ENCODE measurements at regions not wholly inside any gene's neighbourhood (a gene's known extent, or its start where the extent isn't known, plus 50 kb on each side); places are given as distances from the start of the nearest gene placed in this dataset.
"Not testable (repeated sequence)": the region's sequence is repeated elsewhere in the genome, so short reads cannot be mapped to it uniquely, and the experiment has no call there.

GRCh38 chr10:84600947-84601346 is 272.6 kb downstream of the CCSER2 start:
- Histone ChIP-seq H3K4me1 (ENCODE audit: insufficient read depth, low read length) (no peaks in the 10 kb centered on the region), H3K36me3 (ENCODE audit: insufficient read depth, low read length) (no peaks in the 10 kb centered on the region), H3K27ac (ENCODE audit: low read depth in 1 of 2, low read length in 2 of 2) (no peak overlapping the region), H3K9me3 (ENCODE audit: control insufficient read depth in 1 of 2, insufficient read depth in 1 of 2, low read length in 2 of 2) (no peaks in the 10 kb centered on the region), H3K27me3 (ENCODE audit: control insufficient read depth in 1 of 2, insufficient read depth in 2 of 2, low read length in 2 of 2) (no peaks in the 10 kb centered on the region), H3K4me3 (ENCODE audit: low read length) (no peak overlapping the region)
- H3K27me3 Mint-ChIP-seq: peaks cover 13% of the 10 kb centered on the region
- no peaks in the 10 kb centered on the region for H3K9me3 Mint-ChIP-seq
- TF ChIP-seq CTCF (IDR thresholded peaks at IDR 0.05): no peak
- CTCF ChIA-PET: no interaction called here
- no peaks in the 10 kb centered on the region for H3K36me3 Mint-ChIP-seq (ENCODE audit: low read depth)
- DNase-seq (no peak), ATAC-seq (ENCODE audit: poor library complexity) (no peak)
- H3K4me1 Mint-ChIP-seq (ENCODE audit: low read depth): no peaks in the 10 kb centered on the region
- H3K4me3 Mint-ChIP-seq: no peak overlapping the region
- intact Hi-C loops (cut with DNase I, micrococcal nuclease): no loop called here
- H3K27ac Mint-ChIP-seq: no peak overlapping the region
- POLR2A ChIA-PET: no interaction called here

DNA sequence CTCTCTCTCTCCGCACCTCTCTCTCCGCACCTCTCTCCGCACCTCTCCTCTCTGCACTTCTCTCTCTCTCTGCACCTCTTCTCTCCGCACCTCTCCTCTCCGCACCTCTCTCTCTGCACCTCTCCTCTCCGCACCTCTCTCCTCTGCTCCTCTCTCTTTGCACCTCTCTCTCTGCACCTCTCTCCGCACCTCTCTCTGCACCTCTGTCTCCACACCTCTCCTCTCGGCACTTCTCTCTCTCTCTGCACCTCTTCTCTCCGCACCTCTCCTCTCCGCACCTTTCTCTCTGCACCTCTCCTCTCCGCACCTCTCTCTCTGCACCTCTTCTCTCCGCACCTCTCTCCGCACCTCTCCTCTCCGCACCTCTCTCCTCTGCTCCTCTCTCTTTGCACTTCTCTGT is 274.2 kb downstream of the CCSER2 start:
- ATAC-seq (ENCODE audit: poor library complexity); H3K36me3 Mint-ChIP-seq (ENCODE audit: low read depth); intact Hi-C loops (cut with DNase I, micrococcal nuclease); H3K27ac Mint-ChIP-seq; H3K4me3 Mint-ChIP-seq; H3K4me1 Mint-ChIP-seq (ENCODE audit: low read depth); POLR2A ChIA-PET; H3K4me3 ChIP-seq (ENCODE audit: low read length); H3K27me3 ChIP-seq (ENCODE audit: control insufficient read depth in 1 of 2, insufficient read depth in 2 of 2, low read length in 2 of 2); H3K4me1 ChIP-seq (ENCODE audit: insufficient read depth, low read length); H3K9me3 Mint-ChIP-seq; H3K27ac ChIP-seq (ENCODE audit: low read depth in 1 of 2, low read length in 2 of 2); H3K9me3 ChIP-seq (ENCODE audit: control insufficient read depth in 1 of 2, insufficient read depth in 1 of 2, low read length in 2 of 2); CTCF ChIA-PET; DNase-seq; H3K36me3 ChIP-seq (ENCODE audit: insufficient read depth, low read length): not testable (repeated sequence)
- peaks cover 29% of the 10 kb centered on the region for H3K27me3 Mint-ChIP-seq

- Histone ChIP-seq H3K9me3 (ENCODE audit: control insufficient read depth in 1 of 2, insufficient read depth in 1 of 2, low read length in 2 of 2) (no peaks in the 10 kb centered on the region), H3K27me3 (ENCODE audit: control insufficient read depth in 1 of 2, insufficient read depth in 2 of 2, low read length in 2 of 2) (peaks cover 0 to 3% of the 10 kb centered on the region in 2 experiments), H3K4me1 (ENCODE audit: insufficient read depth, low read length) (no peaks in the 10 kb centered on the region), H3K36me3 (ENCODE audit: insufficient read depth, low read length) (no peaks in the 10 kb centered on the region), H3K4me3 (ENCODE audit: low read length) (no peak overlapping the region), H3K27ac (ENCODE audit: low read depth in 1 of 2, low read length in 2 of 2) (no peak overlapping the region)
- no peak overlapping the region for H3K4me3 Mint-ChIP-seq
- H3K27ac Mint-ChIP-seq: no peak overlapping the region
- H3K9me3 Mint-ChIP-seq: no peaks in the 10 kb centered on the region
- CTCF ChIA-PET: no interaction called here
- no peaks in the 10 kb centered on the region for H3K36me3 Mint-ChIP-seq (ENCODE audit: low read depth)
- peaks cover 33% of the 10 kb centered on the region for H3K27me3 Mint-ChIP-seq
- DNase-seq (no peak), ATAC-seq (ENCODE audit: poor library complexity) (no peak)
- no peak for TF ChIP-seq CTCF (IDR thresholded peaks at IDR 0.05)
- intact Hi-C loops (cut with DNase I, micrococcal nuclease): no loop called here
- POLR2A ChIA-PET: no interaction called here
- H3K4me1 Mint-ChIP-seq (ENCODE audit: low read depth): no peaks in the 10 kb centered on the region
Observed at GRCh38 chr10:84603971-84604370, 275.6 kb downstream of the CCSER2 start.

GRCh38 chr10:84605802-84606201 is 277.4 kb downstream of the CCSER2 start:
- no peaks in the 10 kb centered on the region for H3K36me3 ChIP-seq (ENCODE audit: insufficient read depth, low read length)
- no peak overlapping the region for H3K27ac Mint-ChIP-seq
- intact Hi-C loops (cut with DNase I, micrococcal nuclease): no loop called here
- no peaks in the 10 kb centered on the region for H3K4me1 ChIP-seq (ENCODE audit: insufficient read depth, low read length)
- TF ChIP-seq CTCF (IDR thresholded peaks at IDR 0.05): no peak
- H3K27me3 Mint-ChIP-seq: peaks cover 42% of the 10 kb centered on the region
- DNase-seq: no peak
- no peak overlapping the region for H3K4me3 Mint-ChIP-seq
- H3K9me3 ChIP-seq (ENCODE audit: control insufficient read depth in 1 of 2, insufficient read depth in 1 of 2, low read length in 2 of 2): no peaks in the 10 kb centered on the region
- H3K4me1 Mint-ChIP-seq (ENCODE audit: low read depth): no peaks in the 10 kb centered on the region
- no peaks in the 10 kb centered on the region for H3K9me3 Mint-ChIP-seq
- H3K4me3 ChIP-seq (ENCODE audit: low read length): no peak overlapping the region
- ChIA-PET CTCF (no interaction called here), POLR2A (no interaction called here)
- H3K27me3 ChIP-seq (ENCODE audit: control insufficient read depth in 1 of 2, insufficient read depth in 2 of 2, low read length in 2 of 2): peaks cover 0 to 3% of the 10 kb centered on the region in 2 experiments
- ATAC-seq (ENCODE audit: poor library complexity): no peak
- no peaks in the 10 kb centered on the region for H3K36me3 Mint-ChIP-seq (ENCODE audit: low read depth)
- no peak overlapping the region for H3K27ac ChIP-seq (ENCODE audit: low read depth in 1 of 2, low read length in 2 of 2)
